Small intestine (tissue), 7 donors: ENCODE measurements at regions not wholly inside any gene's neighbourhood (a gene's known extent, or its start where the extent isn't known, plus 50 kb on each side); places are given as distances from the start of the nearest gene placed in this dataset.
"Not testable (repeated sequence)": the region's sequence is repeated elsewhere in the genome, so short reads cannot be mapped to it uniquely, and the experiment has no call there.

Source experiments
- DNase-seq, 2 donors: peaks; one replicate each; pipeline versions ENCODE4 v3.0.0 to v3.0.0-alpha.2; 2013
- FAIRE-seq: peaks from 2 replicates; lab custom pipeline; 2012; peaks lifted over from hg19 to GRCh38; lab: Jason Lieb, UNC
- H3K27ac ChIP-seq, 3 donors: one replicate each; pipeline ENCODE4 v1.5.1; 2013; ENCODE audit warnings: low read length in 2 of 3, mild to moderate bottlenecking in 2 of 3, control low read depth in 1 of 3, inconsistent platforms in 1 of 3, low read depth in 1 of 3, moderate library complexity in 1 of 3
- H3K27me3 ChIP-seq, 3 donors: one replicate each; pipeline ENCODE4 v1.6.1; 2013; ENCODE audit warnings: low read length in 3 of 3, inconsistent platforms in 1 of 3; ENCODE audit not compliant: control insufficient read depth in 3 of 3, insufficient read depth in 3 of 3
- H3K36me3 ChIP-seq, 3 donors: one replicate each; pipeline ENCODE4 v1.6.1; 2013; ENCODE audit warnings: low read length in 3 of 3, inconsistent platforms in 1 of 3, low read depth in 1 of 3, mild to moderate bottlenecking in 1 of 3, moderate library complexity in 1 of 3; ENCODE audit not compliant: control insufficient read depth in 3 of 3, insufficient read depth in 2 of 3
- H3K4me1 ChIP-seq, 3 donors: one replicate each; pipeline ENCODE4 v1.6.1; 2013; ENCODE audit warnings: low read length in 2 of 3, inconsistent platforms in 1 of 3, low read depth in 1 of 3, mild to moderate bottlenecking in 1 of 3, moderate library complexity in 1 of 3; ENCODE audit not compliant: control insufficient read depth in 3 of 3, insufficient read depth in 2 of 3
- H3K4me3 ChIP-seq, 3 donors: one replicate each; pipeline ENCODE4 v1.5.1; 2013; ENCODE audit warnings: low read length in 3 of 3, control low read depth in 1 of 3, inconsistent platforms in 1 of 3, low read depth in 1 of 3, mild to moderate bottlenecking in 1 of 3, moderate library complexity in 1 of 3
- H3K9me3 ChIP-seq, 2 donors: one replicate each; pipeline ENCODE4 v1.6.1; 2013; ENCODE audit warnings: low read depth in 1 of 2, low read length in 1 of 2; ENCODE audit not compliant: control insufficient read depth in 2 of 2, insufficient read depth in 1 of 2
- whole genome bisulfite sequencing, 3 donors: extraction: QIAGEN DNeasy Blood & Tissue Kit; methylation state at CpG; one replicate each; pipeline ENCODE4 v1.1.7; 2013; 5-methylcytosine and 5-hydroxymethylcytosine counted together
- donor health status: healthy with polysubstance abuse.
- donor health status: control.
- donor health status: control.
- donor health status: Bipolar disorder and iron deficiency.
- donor health status: healthy.

- Histone ChIP-seq H3K36me3 (no peaks in the 10 kb centered on the region), H3K4me3 (no peak overlapping the region), H3K27me3 (peaks cover 0 to 2% (median 0%) of the 10 kb centered on the region in 3 donors), H3K27ac (no peak overlapping the region), H3K9me3 (peaks cover 0 to 4% of the 10 kb centered on the region in 2 donors), H3K4me1 (no peaks in the 10 kb centered on the region)
- no peak for DNase-seq
- no peak for FAIRE-seq
- 49 to 70% (median 60%) methylated on average over 3 of the region's 3 CpGs for WGBS, 3 donors
Observed at GRCh38 chr14:78007160-78007559, 163.0 kb upstream of the NRXN3 start.

GRCh38 chr14:78010688-78011087 lies 159.5 kb upstream of the NRXN3 start:
- WGBS, 3 donors, result 70 to 74% (median 74%) methylated on average over 4 of the region's 4 CpGs
- no peak overlapping the region for H3K4me3 ChIP-seq
- peaks cover 0 to 1% (median 0%) of the 10 kb centered on the region in 3 donors for H3K27me3 ChIP-seq
- H3K9me3 ChIP-seq, result no peaks in the 10 kb centered on the region
- H3K4me1 ChIP-seq, result no peaks in the 10 kb centered on the region
- FAIRE-seq, result no peak
- no peaks in the 10 kb centered on the region for H3K36me3 ChIP-seq
- no peak for DNase-seq
- no peak overlapping the region for H3K27ac ChIP-seq

- H3K27ac ChIP-seq, H3K9me3 ChIP-seq, DNase-seq, H3K36me3 ChIP-seq, FAIRE-seq, H3K4me3 ChIP-seq, H3K27me3 ChIP-seq, H3K4me1 ChIP-seq: not testable (repeated sequence)
- 96 to 98% (median 97%) methylated on average over 20 to 22 of the region's 22 CpGs for WGBS, 3 donors
Observed at GRCh38 chr14:78013911-78014310, 156.3 kb upstream of the NRXN3 start.

- H3K27ac ChIP-seq, result no peak overlapping the region
- FAIRE-seq, result no peak
- H3K4me1 ChIP-seq, result no peaks in the 10 kb centered on the region
- H3K9me3 ChIP-seq, result no peaks in the 10 kb centered on the region
- peaks cover 0 to 1% (median 0%) of the 10 kb centered on the region in 3 donors for H3K27me3 ChIP-seq
- no peaks in the 10 kb centered on the region for H3K36me3 ChIP-seq
- 57 to 72% (median 58%) methylated on average over 2 of the region's 2 CpGs for WGBS, 3 donors
- H3K4me3 ChIP-seq, result no peak overlapping the region
- no peak for DNase-seq
Observed at GRCh38 chr14:78016532-78016931, 153.6 kb upstream of the NRXN3 start.

GRCh38 chr14:78018283-78018682 lies 151.9 kb upstream of the NRXN3 start:
- FAIRE-seq, result no peak
- Histone ChIP-seq H3K4me1 (no peaks in the 10 kb centered on the region), H3K27ac (no peak overlapping the region), H3K27me3 (no peaks in the 10 kb centered on the region), H3K36me3 (no peaks in the 10 kb centered on the region), H3K9me3 (no peaks in the 10 kb centered on the region), H3K4me3 (no peak overlapping the region)
- no peak for DNase-seq
- WGBS, 3 donors, result 42 to 65% (median 43%) methylated on average over 2 of the region's 2 CpGs

GRCh38 chr14:78022059-78022458 lies 148.1 kb upstream of the NRXN3 start:
- 40 to 43% (median 42%) methylated on average over 5 of the region's 5 CpGs for WGBS, 3 donors
- H3K27me3 ChIP-seq, result no peaks in the 10 kb centered on the region
- H3K4me1 ChIP-seq, result no peaks in the 10 kb centered on the region
- no peaks in the 10 kb centered on the region for H3K9me3 ChIP-seq
- DNase-seq, result peak; percentile 50 to 55
- H3K36me3 ChIP-seq, result no peaks in the 10 kb centered on the region
- H3K27ac ChIP-seq, result no peak overlapping the region
- no peak overlapping the region for H3K4me3 ChIP-seq
- no peak for FAIRE-seq

DNA sequence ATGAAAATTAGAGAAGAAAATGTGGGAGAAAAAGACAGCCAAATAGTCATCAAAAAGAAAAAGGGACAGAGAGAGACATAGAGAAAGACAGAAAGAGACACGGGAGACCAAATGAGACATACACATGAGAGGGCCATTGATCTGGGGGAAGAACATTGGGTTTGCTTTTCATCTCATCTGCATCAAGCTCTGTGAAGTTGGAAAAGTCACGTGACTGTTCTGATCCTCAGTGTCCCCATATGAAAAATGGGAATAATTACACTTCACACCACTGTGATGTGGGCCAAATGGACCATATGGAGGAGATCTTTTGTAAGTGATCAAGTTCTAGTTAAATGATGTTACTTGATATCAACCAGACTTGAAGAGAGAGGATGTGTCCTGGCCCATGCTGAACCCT lies 147.1 kb upstream of the NRXN3 start:
- WGBS, 3 donors, result 65 to 85% (median 69%) methylated on average over 2 of the region's 2 CpGs
- H3K9me3 ChIP-seq, result no peaks in the 10 kb centered on the region
- DNase-seq (no peak), FAIRE-seq (no peak)
- H3K27ac ChIP-seq, result no peak overlapping the region
- H3K36me3 ChIP-seq, result no peaks in the 10 kb centered on the region
- no peaks in the 10 kb centered on the region for H3K4me1 ChIP-seq
- no peaks in the 10 kb centered on the region for H3K27me3 ChIP-seq
- no peak overlapping the region for H3K4me3 ChIP-seq

DNA sequence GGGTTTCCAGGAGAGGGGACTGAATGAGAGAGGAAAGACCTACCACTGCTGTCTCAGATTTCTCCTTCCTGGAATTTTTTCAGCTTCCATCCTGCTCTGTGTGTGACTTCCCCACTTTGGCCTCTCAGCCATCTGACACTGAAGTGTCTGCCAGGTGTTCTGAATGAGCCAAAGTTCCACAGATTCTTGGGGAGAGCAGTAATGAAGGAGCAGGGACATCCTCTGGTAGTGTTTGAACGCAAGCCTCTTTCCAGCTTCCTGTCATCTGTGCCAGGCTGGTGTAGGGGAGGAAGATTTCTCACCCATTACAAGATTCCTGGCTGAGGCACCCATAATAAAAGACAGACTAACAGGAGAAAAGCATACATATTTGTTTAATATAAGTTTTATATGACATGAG lies 141.7 kb upstream of the NRXN3 start:
- H3K4me1 ChIP-seq, result no peaks in the 10 kb centered on the region
- no peaks in the 10 kb centered on the region for H3K36me3 ChIP-seq
- no peaks in the 10 kb centered on the region for H3K9me3 ChIP-seq
- H3K4me3 ChIP-seq, result no peak overlapping the region
- WGBS, 3 donors, result 59 to 73% (median 60%) methylated on average over 1 of the region's 1 CpG
- no peak for FAIRE-seq
- no peaks in the 10 kb centered on the region for H3K27me3 ChIP-seq
- H3K27ac ChIP-seq, result no peak overlapping the region
- no peak for DNase-seq

DNA sequence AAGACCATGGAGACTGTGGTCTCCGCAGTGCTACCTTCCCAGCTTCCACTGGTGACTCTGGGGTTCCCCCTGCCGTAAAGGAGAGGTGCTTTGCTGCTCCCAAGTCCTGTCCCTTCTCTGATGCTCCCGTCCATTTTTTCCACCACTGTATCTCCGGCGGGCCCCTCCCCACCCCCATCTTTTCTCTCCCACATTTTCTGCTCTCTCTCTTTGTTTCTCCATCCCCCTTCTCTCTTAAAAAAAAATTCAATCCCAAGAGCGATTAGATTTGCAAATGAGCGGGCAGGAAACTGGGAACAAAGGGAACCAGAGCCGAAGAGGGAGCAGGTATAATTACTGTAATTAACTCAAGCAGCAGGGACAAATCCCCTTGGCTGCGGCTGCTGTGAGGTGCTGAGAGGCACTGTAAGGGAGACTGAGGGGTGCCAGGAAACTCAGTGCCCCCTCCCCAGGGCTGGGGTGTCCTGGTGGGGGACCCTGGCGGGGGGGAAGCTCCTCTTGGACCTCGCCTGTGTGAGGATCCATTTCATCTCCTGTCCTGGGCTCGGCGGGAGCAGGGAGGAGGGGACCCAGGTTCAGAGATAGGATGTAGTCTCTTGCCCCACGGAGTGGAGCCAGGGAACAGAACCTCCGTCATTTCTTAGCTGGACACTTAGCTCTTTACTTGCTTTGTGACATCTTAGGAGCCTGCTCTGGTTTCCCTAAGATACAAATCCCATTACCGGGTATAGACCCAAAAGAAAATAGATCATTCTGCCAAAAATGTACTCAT lies 140.4 kb upstream of the NRXN3 start:
- H3K4me3 ChIP-seq, result no peak overlapping the region
- FAIRE-seq (no peak), DNase-seq (no peak)
- H3K27ac ChIP-seq, result no peak overlapping the region
- H3K27me3 ChIP-seq, result no peaks in the 10 kb centered on the region
- 32 to 38% (median 36%) methylated on average over 15 to 16 of the region's 16 CpGs for WGBS, 3 donors
- H3K4me1 ChIP-seq, result no peaks in the 10 kb centered on the region
- no peaks in the 10 kb centered on the region for H3K36me3 ChIP-seq
- H3K9me3 ChIP-seq, result no peaks in the 10 kb centered on the region
